OCI-LY3 (cell line): ENCODE measurements at regions not wholly inside any gene's neighbourhood (a gene's known extent, or its start where the extent isn't known, plus 50 kb on each side); places are given as distances from the start of the nearest gene placed in this dataset.

Experiments used
- H2AFZ ChIP-seq: fragments of 200-600, 300-600 bp; shearing (Covaris generic); 2 replicates; pipeline ENCODE4 v1.6.0; 2014; ENCODE audit warnings: antibody characterized with exemption, low read depth, low read length
- H3K27ac ChIP-seq: fragments of 200-600, 300-600 bp; sonication (generic); 2 replicates; pipeline ENCODE4 v1.5.1; 2014; ENCODE audit warnings: mild to moderate bottlenecking, low read length, moderate library complexity, mixed read lengths
- H3K27me3 ChIP-seq: fragments of 200-600, 300-600 bp; sonication (generic); 2 replicates; pipeline ENCODE4 v1.6.1; 2014; ENCODE audit warnings: low read depth, low read length, mixed read lengths
- H3K36me3 ChIP-seq: fragments of 200-600, 300-600 bp; sonication (generic); replicated peaks from 2 replicates; pipeline ENCODE3; 2014; ENCODE audit warnings: low read depth, low read length, mixed read lengths
- H3K4me1 ChIP-seq: fragments of 300-600, 200-600 bp; sonication (generic); 2 replicates; pipeline ENCODE4 v1.6.1; 2014; ENCODE audit warnings: low read length, mixed read lengths
- H3K4me2 ChIP-seq: fragments of 200-600, 300-600 bp; sonication (generic); 2 replicates; pipeline ENCODE4 v1.6.1; 2014; ENCODE audit warnings: low read length, mixed read lengths
- H3K4me3 ChIP-seq: fragments of 300-600, 200-600 bp; sonication (generic); 2 replicates; pipeline ENCODE4 v1.5.1; 2014; ENCODE audit warnings: antibody characterized with exemption, mild to moderate bottlenecking, low read length, moderate library complexity
- H3K79me2 ChIP-seq: fragments of 300-600, 200-600 bp; shearing (Covaris generic); 2 replicates; pipeline ENCODE4 v1.6.1; 2014; ENCODE audit warnings: mild to moderate bottlenecking, low read length, mixed read lengths
- H3K9ac ChIP-seq: fragments of 300-600, 200-600 bp; shearing (Covaris generic); 2 replicates; pipeline ENCODE4 v1.6.0; 2014; ENCODE audit warnings: mild to moderate bottlenecking, low read length, moderate library complexity
- H3K9me3 ChIP-seq: fragments of 200-600, 300-600 bp; shearing (Covaris generic); 2 replicates; pipeline ENCODE4 v1.6.1; 2014; ENCODE audit warnings: low read length, mixed read lengths; ENCODE audit not compliant: insufficient read depth
- H4K20me1 ChIP-seq: fragments of 200-600, 300-600 bp; sonication (generic); 2 replicates; pipeline ENCODE4 v1.6.1; 2016; ENCODE audit warnings: low read length, mixed read lengths; ENCODE audit not compliant: insufficient read depth
- EZH2phosphoT487 ChIP-seq: fragments of 200-600 bp; shearing (Covaris generic); IDR thresholded peaks from 2 replicates; pipeline ENCODE4 v1.6.1; 2018; ENCODE audit warnings: antibody characterized with exemption, mixed run types, low read depth
- TF ChIP-seq, protein P1 (sequence below): fragments of 200-600, 300-600 bp; sonication (generic); IDR thresholded peaks from 2 replicates; pipeline ENCODE4 v1.5.1; 2014; ENCODE audit warnings: antibody characterized with exemption, low read length, low read depth

DNA sequence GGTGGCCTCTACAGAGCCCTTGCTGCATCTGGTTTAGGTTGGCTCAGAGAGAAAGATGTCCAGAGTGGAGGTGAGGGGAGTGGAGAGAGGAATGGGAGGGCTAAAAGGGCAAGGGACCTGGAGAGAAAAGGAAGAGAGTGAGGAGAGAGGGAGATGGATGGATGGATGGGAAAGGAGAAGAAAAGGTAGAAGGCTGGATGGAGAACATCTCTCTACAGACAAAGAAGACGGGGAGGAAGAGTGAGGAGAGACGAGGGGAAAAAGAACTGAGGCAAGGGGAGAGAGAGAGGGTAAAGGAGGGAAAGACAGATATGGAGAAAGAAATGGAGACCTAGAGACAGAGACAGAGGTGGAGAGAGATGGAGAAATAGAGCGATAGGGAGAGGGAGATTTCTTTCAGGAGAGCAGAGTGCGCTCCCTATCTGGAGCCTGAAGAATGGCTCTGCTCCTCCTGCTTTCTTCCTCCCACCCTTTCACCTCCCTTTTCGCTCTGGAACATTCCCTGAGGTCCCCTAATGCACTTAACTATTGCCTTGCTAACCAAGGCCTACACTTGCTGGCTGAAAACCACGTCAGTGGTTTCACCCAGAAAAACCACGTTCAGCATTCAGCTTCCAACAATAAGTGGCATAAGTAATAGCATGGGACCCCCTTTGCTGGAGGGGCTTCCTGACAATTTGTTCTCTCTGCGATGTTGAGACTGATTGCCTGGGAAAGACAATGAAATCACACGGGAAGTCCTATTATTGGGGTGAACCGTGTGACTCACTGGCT is 286.3 kb downstream of the CDH26 start:
- TF ChIP-seq, protein P1, sequence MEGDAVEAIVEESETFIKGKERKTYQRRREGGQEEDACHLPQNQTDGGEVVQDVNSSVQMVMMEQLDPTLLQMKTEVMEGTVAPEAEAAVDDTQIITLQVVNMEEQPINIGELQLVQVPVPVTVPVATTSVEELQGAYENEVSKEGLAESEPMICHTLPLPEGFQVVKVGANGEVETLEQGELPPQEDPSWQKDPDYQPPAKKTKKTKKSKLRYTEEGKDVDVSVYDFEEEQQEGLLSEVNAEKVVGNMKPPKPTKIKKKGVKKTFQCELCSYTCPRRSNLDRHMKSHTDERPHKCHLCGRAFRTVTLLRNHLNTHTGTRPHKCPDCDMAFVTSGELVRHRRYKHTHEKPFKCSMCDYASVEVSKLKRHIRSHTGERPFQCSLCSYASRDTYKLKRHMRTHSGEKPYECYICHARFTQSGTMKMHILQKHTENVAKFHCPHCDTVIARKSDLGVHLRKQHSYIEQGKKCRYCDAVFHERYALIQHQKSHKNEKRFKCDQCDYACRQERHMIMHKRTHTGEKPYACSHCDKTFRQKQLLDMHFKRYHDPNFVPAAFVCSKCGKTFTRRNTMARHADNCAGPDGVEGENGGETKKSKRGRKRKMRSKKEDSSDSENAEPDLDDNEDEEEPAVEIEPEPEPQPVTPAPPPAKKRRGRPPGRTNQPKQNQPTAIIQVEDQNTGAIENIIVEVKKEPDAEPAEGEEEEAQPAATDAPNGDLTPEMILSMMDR, result no peak
- no peak for TF ChIP-seq EZH2phosphoT487
- Histone ChIP-seq H3K4me3 (no peak overlapping the region), H3K4me2 (no peak overlapping the region)

DNA sequence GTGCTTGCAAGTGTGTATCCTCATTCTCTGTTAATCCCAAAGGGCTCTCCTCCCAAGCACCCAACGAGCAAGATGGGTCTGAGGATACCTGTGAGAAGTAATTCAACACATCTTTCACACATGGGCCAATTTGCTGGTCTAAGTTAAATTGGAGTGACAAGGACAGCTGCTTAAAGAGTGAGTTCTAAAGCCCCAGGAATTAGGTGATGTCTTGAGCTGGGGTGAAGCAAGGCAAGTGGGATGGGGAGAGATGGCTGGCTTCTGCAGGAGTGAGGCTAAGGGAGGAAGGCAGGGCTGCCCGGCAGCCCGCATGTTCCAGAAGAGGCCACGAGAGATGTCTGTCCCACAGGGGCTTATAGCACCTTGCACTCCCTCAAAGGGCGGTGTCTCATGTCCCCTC is 288.5 kb downstream of the CDH26 start:
- Histone ChIP-seq H3K79me2 (no peaks in the 10 kb centered on the region), H2AFZ (no peak overlapping the region), H3K4me1 (no peaks in the 10 kb centered on the region), H3K9me3 (no peaks in the 10 kb centered on the region), H3K4me2 (no peak overlapping the region), H3K27ac (no peak overlapping the region), H3K27me3 (no peaks in the 10 kb centered on the region), H4K20me1 (no peaks in the 10 kb centered on the region; the same call in 1 of the 2 replicates), H3K9ac (no peak overlapping the region), H3K4me3 (no peak overlapping the region), H3K36me3 (no peaks in the 10 kb centered on the region)
- TF ChIP-seq, protein P1, result no peak
- no peak for TF ChIP-seq EZH2phosphoT487

More for the DNA sequence above, 286.3 kb downstream of the CDH26 start:
- no peaks in the 10 kb centered on the region for H3K4me1 ChIP-seq
- no peaks in the 10 kb centered on the region for H3K9me3 ChIP-seq
- no peak overlapping the region for H2AFZ ChIP-seq
- H3K36me3 ChIP-seq, result no peaks in the 10 kb centered on the region
- no peaks in the 10 kb centered on the region; the same call in 1 of the 2 replicates for H4K20me1 ChIP-seq
- H3K27ac ChIP-seq, result no peak overlapping the region
- H3K79me2 ChIP-seq, result no peaks in the 10 kb centered on the region
- H3K9ac ChIP-seq, result no peak overlapping the region
- H3K27me3 ChIP-seq, result no peaks in the 10 kb centered on the region

DNA sequence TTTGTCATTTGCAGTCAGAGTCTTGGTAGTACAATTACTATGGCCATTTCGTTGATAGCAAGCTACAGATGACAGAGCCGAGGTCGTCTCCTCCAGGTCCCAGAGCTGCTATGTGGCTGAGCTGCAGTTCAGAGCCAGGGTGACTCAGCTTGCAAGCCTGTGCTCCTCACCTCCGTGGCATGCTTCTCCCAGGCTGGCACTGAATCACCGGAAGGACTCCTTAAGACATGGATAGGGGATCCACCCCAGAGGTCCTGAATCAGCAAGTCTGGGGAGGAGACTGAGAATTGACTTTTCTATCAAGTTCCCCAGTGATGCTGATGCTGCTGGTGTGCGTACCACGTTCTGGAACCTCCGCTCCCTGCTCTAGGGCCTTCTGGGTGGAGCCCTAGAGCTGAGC is 291.2 kb downstream of the CDH26 start:
- H3K9me3 ChIP-seq, result no peaks in the 10 kb centered on the region
- H3K9ac ChIP-seq, result no peak overlapping the region
- no peak overlapping the region for H2AFZ ChIP-seq
- H3K4me2 ChIP-seq, result no peak overlapping the region
- no peak overlapping the region for H3K4me3 ChIP-seq
- TF ChIP-seq, protein P1, result no peak
- TF ChIP-seq EZH2phosphoT487, result no peak
- no peaks in the 10 kb centered on the region for H4K20me1 ChIP-seq
- 0 out of 2 replicates have a peak, but pooled peaks cover 7% of the 10 kb centered on the region for H3K27me3 ChIP-seq
- H3K36me3 ChIP-seq, result no peaks in the 10 kb centered on the region
- no peak overlapping the region for H3K27ac ChIP-seq
- no peaks in the 10 kb centered on the region for H3K79me2 ChIP-seq
- H3K4me1 ChIP-seq, result no peaks in the 10 kb centered on the region

DNA sequence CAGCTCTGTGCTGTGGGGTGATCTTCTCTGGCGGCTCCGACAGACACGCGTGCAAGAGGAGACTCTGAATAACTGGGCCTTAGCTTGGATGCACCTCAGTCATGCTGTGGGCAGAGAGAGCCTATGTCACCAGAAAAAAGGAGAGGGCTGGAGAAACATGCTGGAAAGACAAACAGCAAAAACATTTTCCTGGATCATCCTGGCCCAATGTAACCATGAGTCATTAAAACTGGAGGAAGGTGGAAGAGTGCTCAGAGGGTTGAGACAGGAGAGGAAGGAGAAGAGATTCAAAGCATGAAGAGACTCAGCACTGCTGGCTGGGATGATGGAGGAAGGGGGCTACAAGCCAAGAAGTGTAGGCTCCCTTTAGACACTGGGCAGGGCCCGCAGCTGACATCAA is 292.0 kb downstream of the CDH26 start:
- Histone ChIP-seq H3K27ac (no peak overlapping the region), H2AFZ (no peak overlapping the region), H3K9me3 (no peaks in the 10 kb centered on the region), H3K4me3 (no peak overlapping the region), H3K4me1 (no peaks in the 10 kb centered on the region), H3K36me3 (no peaks in the 10 kb centered on the region), H4K20me1 (no peaks in the 10 kb centered on the region), H3K9ac (no peak overlapping the region), H3K4me2 (no peak overlapping the region), H3K79me2 (no peaks in the 10 kb centered on the region), H3K27me3 (0 out of 2 replicates have a peak, but pooled peaks cover 10% of the 10 kb centered on the region)
- TF ChIP-seq, protein P1, result no peak
- no peak for TF ChIP-seq EZH2phosphoT487
